Neural progenitor cell (in vitro differentiated cells): ENCODE measurements at regions not wholly inside any gene's neighbourhood (a gene's known extent, or its start where the extent isn't known, plus 50 kb on each side); places are given as distances from the start of the nearest gene placed in this dataset.

ENCODE experiments used
- DNase-seq: peaks from one replicate; pipeline ENCODE4 v3.0.0-alpha.2; 2016; ENCODE audit warnings: low spot score
- H2AFZ ChIP-seq: fragments of 200-600 bp; sonication (generic); replicated peaks from 2 replicates; pipeline ENCODE4 v1.6.1; 2016; ENCODE audit warnings: antibody characterized with exemption
- H3F3A ChIP-seq: fragments of 200-600 bp; sonication (generic); 2 replicates; pipeline ENCODE4 v1.6.1; 2016; ENCODE audit warnings: antibody characterized with exemption, low read depth
- H3K27ac ChIP-seq: fragments of 200-600 bp; sonication (generic); 2 replicates; pipeline ENCODE4 v1.5.1; 2016; ENCODE audit warnings: mild to moderate bottlenecking
- H3K27me3 ChIP-seq: fragments of 200-600 bp; sonication (generic); 2 replicates; pipeline ENCODE4 v1.6.1; 2016; ENCODE audit warnings: mild to moderate bottlenecking, moderate library complexity
- H3K36me3 ChIP-seq: fragments of 200-600 bp; sonication (generic); 2 replicates; pipeline ENCODE4 v1.5.1; 2016
- H3K4me1 ChIP-seq: fragments of 200-600 bp; sonication (generic); 2 replicates; pipeline ENCODE4 v1.6.1; 2016; ENCODE audit warnings: mixed run types
- H3K4me2 ChIP-seq: fragments of 200-600 bp; sonication (generic); 2 replicates; pipeline ENCODE4 v1.6.1; 2016
- H3K4me3 ChIP-seq: fragments of 200-600 bp; sonication (generic); 2 replicates; pipeline ENCODE4 v1.5.1; 2016
- H3K79me2 ChIP-seq: fragments of 200-600 bp; sonication (generic); 2 replicates; pipeline ENCODE4 v1.6.1; 2016; ENCODE audit warnings: low read depth
- H3K9ac ChIP-seq: fragments of 200-600 bp; sonication (generic); 2 replicates; pipeline ENCODE4 v1.6.1; 2016
- H3K9me3 ChIP-seq: fragments of 200-600 bp; sonication (generic); 2 replicates; pipeline ENCODE4 v1.5.1; 2016; ENCODE audit warnings: low read depth
- H4K20me1 ChIP-seq: fragments of 200-600 bp; sonication (generic); 2 replicates; pipeline ENCODE4 v1.6.1; 2016; ENCODE audit warnings: low read depth
- H3K27ac Mint-ChIP-seq: 3 replicates; pipeline ENCODE4 v1.8.0; 2021; ENCODE audit warnings: mixed read lengths
- H3K27me3 Mint-ChIP-seq: 2 replicates; pipeline ENCODE4 v1.8.0; 2022; ENCODE audit warnings: low read depth, mild to moderate bottlenecking, inconsistent platforms, moderate library complexity, mixed read lengths; ENCODE audit not compliant: insufficient read depth
- H3K36me3 Mint-ChIP-seq: 3 replicates; pipeline ENCODE4 v1.8.0; 2021; ENCODE audit warnings: mixed read lengths
- H3K4me1 Mint-ChIP-seq: 3 replicates; pipeline ENCODE4 v1.8.0; 2021; ENCODE audit warnings: mixed read lengths
- H3K4me3 Mint-ChIP-seq: 3 replicates; pipeline ENCODE4 v1.8.0; 2021; ENCODE audit warnings: mild to moderate bottlenecking, moderate library complexity, mixed read lengths
- H3K9me3 Mint-ChIP-seq: 3 replicates; pipeline ENCODE4 v1.8.0; 2020; ENCODE audit warnings: mixed read lengths
- CTCF ChIP-seq: fragments of 200-600 bp; sonication (generic); IDR thresholded peaks from 2 replicates; pipeline ENCODE4 v1.5.1; 2017; ENCODE audit warnings: antibody characterized with exemption, mild to moderate bottlenecking
- EZH2 ChIP-seq: fragments of 200-600 bp; sonication (generic); IDR thresholded peaks from 2 replicates; pipeline ENCODE4 v1.6.1; 2017; ENCODE audit warnings: antibody characterized with exemption, mild to moderate bottlenecking, moderate library complexity
- EZH2phosphoT487 ChIP-seq: fragments of 200-600 bp; sonication (generic); IDR thresholded peaks from 2 replicates; pipeline ENCODE4 v1.6.1; 2017; ENCODE audit warnings: antibody characterized with exemption

DNA sequence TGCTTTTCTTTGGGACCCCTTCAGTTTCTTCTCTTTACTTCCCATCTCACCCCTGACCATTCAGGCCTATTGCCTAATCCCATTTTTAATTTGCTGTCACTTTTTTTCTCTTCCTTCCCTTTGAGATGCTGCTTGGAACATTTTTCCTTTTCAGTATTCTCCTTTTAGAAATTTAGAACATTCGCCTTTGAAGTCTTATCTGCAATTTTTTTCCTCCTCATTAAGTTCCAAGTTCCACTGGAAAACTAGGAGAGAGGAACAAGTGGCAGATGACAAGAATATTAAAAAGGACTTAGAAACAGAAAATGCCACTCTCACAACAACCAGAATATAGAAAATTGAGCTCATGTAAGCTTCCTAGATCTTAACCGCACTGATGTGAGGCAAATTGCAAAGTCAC lies 126.6 kb downstream of the PSMG1 start:
- Mint-ChIP-seq H3K36me3 (no peaks in the 10 kb centered on the region), H3K27me3 (peaks cover 10% of the 10 kb centered on the region), H3K4me3 (no peak overlapping the region), H3K27ac (no peak overlapping the region), H3K9me3 (no peaks in the 10 kb centered on the region), H3K4me1 (peaks cover 6% of the 10 kb centered on the region)
- Histone ChIP-seq H3K36me3 (no peaks in the 10 kb centered on the region), H3K79me2 (no peaks in the 10 kb centered on the region), H3K4me1 (peaks cover 11% of the 10 kb centered on the region), H3K27me3 (no peaks in the 10 kb centered on the region), H3K4me2 (no peak overlapping the region), H2AFZ (no peak overlapping the region), H3K4me3 (no peak overlapping the region), H3F3A (no peaks in the 10 kb centered on the region), H4K20me1 (no peaks in the 10 kb centered on the region), H3K9me3 (no peaks in the 10 kb centered on the region), H3K27ac (no peak overlapping the region), H3K9ac (no peak overlapping the region)
- no peak for TF ChIP-seq EZH2
- TF ChIP-seq EZH2phosphoT487 = no peak
- no peak for TF ChIP-seq CTCF
- DNase-seq = no peak

DNA sequence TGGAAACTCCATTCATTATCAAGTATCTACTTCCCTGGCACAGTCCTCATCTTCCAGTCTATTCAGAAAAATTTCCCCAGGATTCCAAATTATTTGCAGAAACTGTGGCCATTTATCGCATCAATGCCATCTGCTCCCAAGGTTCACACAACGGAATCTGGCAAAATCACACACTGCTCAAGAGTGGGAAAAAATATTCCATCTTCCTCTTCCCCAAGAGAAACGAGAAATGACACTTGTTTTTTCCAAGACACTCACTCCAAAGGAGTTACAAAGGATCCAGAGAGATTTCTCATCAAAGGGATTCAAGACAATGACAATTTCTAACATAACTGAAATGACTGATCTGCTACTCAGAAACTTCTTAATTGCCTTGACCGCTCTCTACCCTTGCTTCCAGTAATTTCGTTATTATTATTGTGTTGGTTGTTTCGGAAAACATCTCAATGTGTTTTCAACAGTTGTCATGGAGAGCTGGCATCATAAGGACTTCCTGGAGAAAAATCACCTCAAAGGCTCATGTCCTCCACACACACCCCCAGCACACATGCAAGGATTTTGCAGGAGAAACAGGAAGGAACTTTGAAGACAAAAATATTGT lies 128.0 kb downstream of the PSMG1 start:
- no peaks in the 10 kb centered on the region for H3K36me3 Mint-ChIP-seq
- no peak overlapping the region for H3K4me2 ChIP-seq

GRCh38 chr21:39054066-39054465 lies 129.2 kb downstream of the PSMG1 start:
- H3K79me2 ChIP-seq = no peaks in the 10 kb centered on the region
- no peak for DNase-seq
- H3K27ac ChIP-seq = no peak overlapping the region
- peaks cover 2% of the 10 kb centered on the region for H3K4me1 Mint-ChIP-seq
- H3K4me3 ChIP-seq = no peak overlapping the region
- no peak overlapping the region for H2AFZ ChIP-seq
- H3K9me3 Mint-ChIP-seq = no peaks in the 10 kb centered on the region
- no peaks in the 10 kb centered on the region for H4K20me1 ChIP-seq
- no peaks in the 10 kb centered on the region for H3K27me3 ChIP-seq
- H3K27ac Mint-ChIP-seq = no peak overlapping the region
- H3K4me1 ChIP-seq = peaks cover 11% of the 10 kb centered on the region
- no peaks in the 10 kb centered on the region for H3K36me3 Mint-ChIP-seq
- H3K9ac ChIP-seq = no peak overlapping the region
- no peak overlapping the region for H3K4me3 Mint-ChIP-seq
- peaks cover 10% of the 10 kb centered on the region for H3K27me3 Mint-ChIP-seq
- no peaks in the 10 kb centered on the region for H3K36me3 ChIP-seq
- no peaks in the 10 kb centered on the region for H3F3A ChIP-seq
- TF ChIP-seq CTCF (no peak), EZH2phosphoT487 (no peak), EZH2 (no peak)
- H3K9me3 ChIP-seq = no peaks in the 10 kb centered on the region
- no peak overlapping the region for H3K4me2 ChIP-seq

More for the DNA sequence above, 128.0 kb downstream of the PSMG1 start:
- Histone ChIP-seq H3K9me3 (no peaks in the 10 kb centered on the region), H4K20me1 (no peaks in the 10 kb centered on the region), H3K4me3 (no peak overlapping the region), H3K4me1 (peaks cover 11% of the 10 kb centered on the region), H3K27ac (no peak overlapping the region), H3K36me3 (no peaks in the 10 kb centered on the region), H3K27me3 (no peaks in the 10 kb centered on the region), H3F3A (no peaks in the 10 kb centered on the region), H3K79me2 (no peaks in the 10 kb centered on the region), H3K9ac (no peak overlapping the region), H2AFZ (no peak overlapping the region)
- no peak for TF ChIP-seq EZH2phosphoT487
- TF ChIP-seq EZH2 = no peak
- TF ChIP-seq CTCF = no peak
- Mint-ChIP-seq H3K9me3 (no peaks in the 10 kb centered on the region), H3K4me1 (peaks cover 3% of the 10 kb centered on the region), H3K27me3 (peaks cover 10% of the 10 kb centered on the region), H3K27ac (no peak overlapping the region), H3K4me3 (no peak overlapping the region)
- DNase-seq = no peak
